ENCODE measurements at regions not wholly inside any gene's neighbourhood (a gene's known extent, or its start where the extent isn't known, plus 50 kb on each side); places are given as distances from the start of the nearest gene placed in this dataset.

GRCh38 chr14:35236806-35237205, 55.4 kb upstream of the PSMA6 start (continued):
- TF ChIP-seq NFIC (IDR thresholded peaks at IDR 0.05; ENCODE audit: borderline replicate concordance) (no peak), RFX5 (IDR thresholded peaks at IDR 0.05; ENCODE audit: low read length) (no peak), FOXJ3 (CRISPR knock-in tag; IDR thresholded peaks at IDR 0.05) (no peak), MEF2A (IDR thresholded peaks at IDR 0.05; ENCODE audit: borderline replicate concordance, low read depth) (no peak), FOXM1 (IDR thresholded peaks at IDR 0.05; ENCODE audit: low read depth) (no peak), CHD2 (IDR thresholded peaks at IDR 0.05; ENCODE audit: low read length, partially characterized antibody) (no peak), GATA2 (CRISPR knock-in tag; IDR thresholded peaks at IDR 0.05) (no peak), EZH2phosphoT487 (IDR thresholded peaks at IDR 0.05; ENCODE audit: borderline replicate concordance, low read depth) (no peak)

- ChIA-PET POLR2A (no interaction called here), CTCF (interaction anchor here (0.6 to 1.4 kb wide), 2 partner anchors 9 to 292 kb away, joined by 4 to 5 read pairs; no protein-coding TSS in a partner anchor)
- TF ChIP-seq USF1 (IDR thresholded peaks at IDR 0.05; ENCODE audit: borderline replicate concordance, low read depth) (no peak), FOSL2 (IDR thresholded peaks at IDR 0.05; ENCODE audit: borderline replicate concordance, low read depth) (no peak), GATA2 (CRISPR knock-in tag; IDR thresholded peaks at IDR 0.05) (no peak), MXI1 (IDR thresholded peaks at IDR 0.05; ENCODE audit: low read depth, low read length) (no peak), FOXM1 (IDR thresholded peaks at IDR 0.05; ENCODE audit: low read depth) (no peak), ELF1 (IDR thresholded peaks at IDR 0.05) (no peak), TAF1 (IDR thresholded peaks at IDR 0.05; ENCODE audit: borderline replicate concordance, low read depth, low read length) (no peak), EP300 (IDR thresholded peaks at IDR 0.05; ENCODE audit: borderline replicate concordance in 1 of 2, low read depth in 1 of 2, low read length in 1 of 2) (no peak), MEF2A (IDR thresholded peaks at IDR 0.05; ENCODE audit: borderline replicate concordance, low read depth) (no peak), SIN3A (IDR thresholded peaks at IDR 0.05; ENCODE audit: borderline replicate concordance, low read depth, low read length) (no peak), ZBTB33 (IDR thresholded peaks at IDR 0.05; ENCODE audit: borderline replicate concordance, low read depth) (no peak)
Measured at GRCh38 chr14:35240231-35240630, 52.0 kb upstream of the PSMA6 start.

More at GRCh38 chr14:35240231-35240630, 52.0 kb upstream of the PSMA6 start:
- DNase-seq = no peak
- 95% methylated on average over 2 of the region's 2 CpGs for WGBS (ENCODE audit: low lambda C conversion rate)
- H3K36me3 ChIP-seq (replicated peaks in 1 of 2; ENCODE audit: control insufficient read depth in 1 of 2, insufficient read depth in 2 of 2, low read length in 1 of 2) = no peaks in the 10 kb centered on the region
- no peaks in the 10 kb centered on the region for H3K79me2 ChIP-seq (ENCODE audit: insufficient read depth)
- no peaks in the 10 kb centered on the region for H3K27me3 ChIP-seq (ENCODE audit: insufficient read depth)
- H4K20me1 ChIP-seq (ENCODE audit: insufficient read depth) = no peaks in the 10 kb centered on the region
- no peak overlapping the region for H3K4me2 ChIP-seq
- no peak overlapping the region for H3K4me3 ChIP-seq (ENCODE audit: low read depth in 2 of 2, low read length in 1 of 2)
- no peak overlapping the region for H2AFZ ChIP-seq (ENCODE audit: low read depth)
- H3F3A ChIP-seq (replicated peaks; ENCODE audit: insufficient read depth) = no peaks in the 10 kb centered on the region
- H3K4me1 ChIP-seq (ENCODE audit: control insufficient read depth in 1 of 2, insufficient read depth in 2 of 2, low read depth in 1 of 2, low read length in 1 of 2) = no peaks in the 10 kb centered on the region
- H3K9me2 ChIP-seq = no peaks in the 10 kb centered on the region
- H3K27ac ChIP-seq (ENCODE audit: low read depth in 2 of 2, low read length in 1 of 2) = no peak overlapping the region
- no peak overlapping the region for H3K9ac ChIP-seq
- no peaks in the 10 kb centered on the region for H3K9me3 ChIP-seq

Small RNA genes in the stretch of these regions (small RNA-seq; reads per million reads assigned to genes)
- 0 reads per million in 7 experiments for gene MRPL57P8
